ENCODE measurements at regions not wholly inside any gene's neighbourhood (a gene's known extent, or its start where the extent isn't known, plus 50 kb on each side); places are given as distances from the start of the nearest gene placed in this dataset.
"Not testable (repeated sequence)": the region's sequence is repeated elsewhere in the genome, so short reads cannot be mapped to it uniquely, and the experiment has no call there.

DNA sequence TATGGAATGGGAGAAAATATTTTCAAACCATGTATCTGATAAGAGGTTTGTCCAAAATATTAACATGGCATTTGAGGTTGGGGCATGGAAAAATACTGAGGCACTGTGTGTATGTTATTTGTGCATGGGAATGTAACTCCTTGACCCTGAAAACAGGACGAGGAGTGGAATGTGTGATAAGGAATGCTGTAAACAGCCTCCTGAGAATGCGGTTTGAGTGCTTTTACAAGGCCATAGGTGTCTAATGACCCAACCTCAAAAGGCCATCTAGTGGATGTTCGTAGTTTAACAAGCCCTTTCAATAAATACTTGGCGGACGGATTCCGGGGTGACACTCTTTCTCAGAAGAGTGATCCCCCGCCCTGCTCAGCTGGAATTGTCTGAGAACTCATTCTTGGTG lies 162.9 kb upstream of the USP9X start:
- H2BK15ac ChIP-seq (ENCODE audit: low read depth, poor library complexity, severe bottlenecking) = no peak overlapping the region
- no peak overlapping the region for H2BK12ac ChIP-seq (ENCODE audit: low read length in 2 of 2)
- no peak overlapping the region for H2AK5ac ChIP-seq (ENCODE audit: low read length, severe bottlenecking)
- no peak overlapping the region for H2BK120ac ChIP-seq (ENCODE audit: low read depth, low read length)
- DNase-seq = peak; percentile 55
- no peak overlapping the region for H3K4ac ChIP-seq (ENCODE audit: low read depth in 1 of 2, low read length in 2 of 2)
- H3K23ac ChIP-seq (ENCODE audit: low read length in 2 of 2) = no peak overlapping the region
- no peaks in the 10 kb centered on the region for H3K36me3 ChIP-seq (ENCODE audit: control insufficient read depth in 1 of 2, insufficient read depth in 2 of 2, low read depth in 1 of 2, low read length in 2 of 2)
- H3K79me1 ChIP-seq (replicated peaks; ENCODE audit: low read length, poor library complexity, severe bottlenecking) = no peaks in the 10 kb centered on the region
- no peak overlapping the region for H3K9ac ChIP-seq (ENCODE audit: low read length)
- no peak overlapping the region for H3K27ac ChIP-seq (ENCODE audit: low read length, poor library complexity, severe bottlenecking)
- H4K8ac ChIP-seq (ENCODE audit: low read length) = no peak overlapping the region
- H4K91ac ChIP-seq (ENCODE audit: low read length) = no peak overlapping the region
- H3K4me1 ChIP-seq (ENCODE audit: control insufficient read depth, insufficient read depth, low read depth, low read length) = no peaks in the 10 kb centered on the region
- H3K4me3 ChIP-seq (ENCODE audit: insufficient read depth in 1 of 2, low read depth in 1 of 2, low read length in 2 of 2) = no peak overlapping the region
- peaks cover 5% of the 10 kb centered on the region for H3K9me3 ChIP-seq (ENCODE audit: control insufficient read depth, low read length)
- 25% methylated on average over 4 of the region's 7 CpGs for WGBS
- no peak overlapping the region for H2BK5ac ChIP-seq (ENCODE audit: low read depth, low read length, poor library complexity, severe bottlenecking)
- no peak overlapping the region for H3K4me2 ChIP-seq (ENCODE audit: low read length, poor library complexity, severe bottlenecking)
- no peak overlapping the region for H3K14ac ChIP-seq (ENCODE audit: low read length in 2 of 2)
- no peak overlapping the region for H2AFZ ChIP-seq (ENCODE audit: low read depth, low read length)
- no peaks in the 10 kb centered on the region for H3K27me3 ChIP-seq (ENCODE audit: control insufficient read depth in 1 of 2, insufficient read depth in 1 of 2, low read length in 2 of 2)
- no peak overlapping the region for H3K18ac ChIP-seq (ENCODE audit: low read depth in 1 of 2, low read length in 2 of 2)

GRCh38 chrX:40926739-40927427 lies 158.4 kb upstream of the USP9X start:
- H3K4me2 ChIP-seq (ENCODE audit: low read length, poor library complexity, severe bottlenecking); H2BK120ac ChIP-seq (ENCODE audit: low read depth, low read length); H2BK5ac ChIP-seq (ENCODE audit: low read depth, low read length, poor library complexity, severe bottlenecking); H3K9me3 ChIP-seq (ENCODE audit: control insufficient read depth, low read length); H3K14ac ChIP-seq (ENCODE audit: low read length in 2 of 2); H2BK15ac ChIP-seq (ENCODE audit: low read depth, poor library complexity, severe bottlenecking); H4K91ac ChIP-seq (ENCODE audit: low read length); H2AFZ ChIP-seq (ENCODE audit: low read depth, low read length); H3K79me1 ChIP-seq (replicated peaks; ENCODE audit: low read length, poor library complexity, severe bottlenecking); H3K4me3 ChIP-seq (ENCODE audit: insufficient read depth in 1 of 2, low read depth in 1 of 2, low read length in 2 of 2); H2BK12ac ChIP-seq (ENCODE audit: low read length in 2 of 2); H3K18ac ChIP-seq (ENCODE audit: low read depth in 1 of 2, low read length in 2 of 2); H3K4me1 ChIP-seq (ENCODE audit: control insufficient read depth, insufficient read depth, low read depth, low read length); H2AK5ac ChIP-seq (ENCODE audit: low read length, severe bottlenecking); H4K8ac ChIP-seq (ENCODE audit: low read length); H3K27ac ChIP-seq (ENCODE audit: low read length, poor library complexity, severe bottlenecking); H3K36me3 ChIP-seq (ENCODE audit: control insufficient read depth in 1 of 2, insufficient read depth in 2 of 2, low read depth in 1 of 2, low read length in 2 of 2); H3K9ac ChIP-seq (ENCODE audit: low read length); H3K23ac ChIP-seq (ENCODE audit: low read length in 2 of 2); H3K4ac ChIP-seq (ENCODE audit: low read depth in 1 of 2, low read length in 2 of 2): not testable (repeated sequence)
- H3K27me3 ChIP-seq (ENCODE audit: control insufficient read depth in 1 of 2, insufficient read depth in 1 of 2, low read length in 2 of 2) = peaks cover 0 to 12% of the 10 kb centered on the region in 2 experiments
- DNase-seq = peak; percentile 9
- WGBS = no CpG with 5 or more reads among the region's 1 CpG

- peaks cover 3% of the 10 kb centered on the region for H3K9me3 ChIP-seq (ENCODE audit: control insufficient read depth, low read length)
- no peak overlapping the region for H3K9ac ChIP-seq (ENCODE audit: low read length)
- no peak overlapping the region for H3K4me2 ChIP-seq (ENCODE audit: low read length, poor library complexity, severe bottlenecking)
- H3K23ac ChIP-seq (ENCODE audit: low read length in 2 of 2) = no peak overlapping the region
- H4K8ac ChIP-seq (ENCODE audit: low read length) = no peak overlapping the region
- H3K4me1 ChIP-seq (ENCODE audit: control insufficient read depth, insufficient read depth, low read depth, low read length) = peaks cover 2% of the 10 kb centered on the region
- no peak overlapping the region for H3K4me3 ChIP-seq (ENCODE audit: insufficient read depth in 1 of 2, low read depth in 1 of 2, low read length in 2 of 2)
- H2BK5ac ChIP-seq (ENCODE audit: low read depth, low read length, poor library complexity, severe bottlenecking) = no peak overlapping the region
- no peak overlapping the region for H4K91ac ChIP-seq (ENCODE audit: low read length)
- no peak overlapping the region for H2BK12ac ChIP-seq (ENCODE audit: low read length in 2 of 2)
- H3K4ac ChIP-seq (ENCODE audit: low read depth in 1 of 2, low read length in 2 of 2) = no peak overlapping the region
- no peaks in the 10 kb centered on the region for H3K79me1 ChIP-seq (replicated peaks; ENCODE audit: low read length, poor library complexity, severe bottlenecking)
- H3K27me3 ChIP-seq (ENCODE audit: control insufficient read depth in 1 of 2, insufficient read depth in 1 of 2, low read length in 2 of 2) = peaks cover 0 to 12% of the 10 kb centered on the region in 2 experiments
- H2AK5ac ChIP-seq (ENCODE audit: low read length, severe bottlenecking) = no peak overlapping the region
- no peak overlapping the region for H3K27ac ChIP-seq (ENCODE audit: low read length, poor library complexity, severe bottlenecking)
- no peak overlapping the region for H2BK120ac ChIP-seq (ENCODE audit: low read depth, low read length)
- H3K18ac ChIP-seq (ENCODE audit: low read depth in 1 of 2, low read length in 2 of 2) = no peak overlapping the region
- H3K14ac ChIP-seq (ENCODE audit: low read length in 2 of 2) = no peak overlapping the region
- DNase-seq = no peak
- H2BK15ac ChIP-seq (ENCODE audit: low read depth, poor library complexity, severe bottlenecking) = no peak overlapping the region
- H3K36me3 ChIP-seq (ENCODE audit: control insufficient read depth in 1 of 2, insufficient read depth in 2 of 2, low read depth in 1 of 2, low read length in 2 of 2) = no peaks in the 10 kb centered on the region
- H2AFZ ChIP-seq (ENCODE audit: low read depth, low read length) = no peak overlapping the region
Measured at GRCh38 chrX:40928076-40928475, 157.2 kb upstream of the USP9X start.

GRCh38 chrX:40931921-40932320 lies 153.3 kb upstream of the USP9X start:
- Histone ChIP-seq H2BK15ac (ENCODE audit: low read depth, poor library complexity, severe bottlenecking) (no peak overlapping the region), H4K8ac (ENCODE audit: low read length) (no peak overlapping the region), H3K79me1 (replicated peaks; ENCODE audit: low read length, poor library complexity, severe bottlenecking) (no peaks in the 10 kb centered on the region), H3K27ac (ENCODE audit: low read length, poor library complexity, severe bottlenecking) (no peak overlapping the region), H3K9me3 (ENCODE audit: control insufficient read depth, low read length) (peaks cover 3% of the 10 kb centered on the region), H3K4me2 (ENCODE audit: low read length, poor library complexity, severe bottlenecking) (no peak overlapping the region), H3K4me3 (ENCODE audit: insufficient read depth in 1 of 2, low read depth in 1 of 2, low read length in 2 of 2) (no peak overlapping the region), H3K36me3 (ENCODE audit: control insufficient read depth in 1 of 2, insufficient read depth in 2 of 2, low read depth in 1 of 2, low read length in 2 of 2) (no peaks in the 10 kb centered on the region), H2BK120ac (ENCODE audit: low read depth, low read length) (no peak overlapping the region), H3K18ac (ENCODE audit: low read depth in 1 of 2, low read length in 2 of 2) (peak overlapping the region in 1 of 2 experiments; percentile 43), H2AK5ac (ENCODE audit: low read length, severe bottlenecking) (no peak overlapping the region), H2BK5ac (ENCODE audit: low read depth, low read length, poor library complexity, severe bottlenecking) (no peak overlapping the region), H3K14ac (ENCODE audit: low read length in 2 of 2) (no peak overlapping the region), H3K27me3 (ENCODE audit: control insufficient read depth in 1 of 2, insufficient read depth in 1 of 2, low read length in 2 of 2) (peaks cover 0 to 15% of the 10 kb centered on the region in 2 experiments), H2BK12ac (ENCODE audit: low read length in 2 of 2) (peak overlapping the region; percentile 29 to 54), H3K23ac (ENCODE audit: low read length in 2 of 2) (no peak overlapping the region), H4K91ac (ENCODE audit: low read length) (peak overlapping the region; percentile 15), H3K4me1 (ENCODE audit: control insufficient read depth, insufficient read depth, low read depth, low read length) (peaks cover 4% of the 10 kb centered on the region), H3K4ac (ENCODE audit: low read depth in 1 of 2, low read length in 2 of 2) (no peak overlapping the region), H3K9ac (ENCODE audit: low read length) (no peak overlapping the region), H2AFZ (ENCODE audit: low read depth, low read length) (no peak overlapping the region)
- DNase-seq = no peak
- 98% methylated on average over 2 of the region's 2 CpGs for WGBS

Measured in mesenchymal stem cell (in vitro differentiated cells and primary cell).